ENCODE measurements at regions not wholly inside any gene's neighbourhood (a gene's known extent, or its start where the extent isn't known, plus 50 kb on each side); places are given as distances from the start of the nearest gene placed in this dataset.

DNA sequence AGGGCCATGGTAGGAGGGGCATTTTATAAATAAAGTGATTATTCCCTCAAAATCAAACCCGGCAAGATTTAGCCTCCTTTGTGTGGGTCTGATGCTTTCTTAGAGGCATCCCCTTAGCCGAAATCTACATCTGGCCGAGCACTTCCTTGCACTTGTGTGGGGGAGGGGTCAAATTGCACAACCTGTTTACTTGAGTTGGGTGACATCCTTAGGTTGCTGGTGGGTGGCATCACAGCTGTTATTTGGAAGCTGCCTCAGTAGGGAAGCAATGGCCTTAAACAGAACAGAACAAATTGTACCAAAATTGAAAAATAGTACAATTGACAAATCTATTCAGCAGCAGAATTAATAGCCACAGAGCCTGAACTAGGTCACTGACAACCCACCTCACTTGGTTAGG lies 546.1 kb downstream of the SNAPC1 start:
- DNase-seq (ENCODE audit: low spot score), result no peak
- TF ChIP-seq, protein P1, sequence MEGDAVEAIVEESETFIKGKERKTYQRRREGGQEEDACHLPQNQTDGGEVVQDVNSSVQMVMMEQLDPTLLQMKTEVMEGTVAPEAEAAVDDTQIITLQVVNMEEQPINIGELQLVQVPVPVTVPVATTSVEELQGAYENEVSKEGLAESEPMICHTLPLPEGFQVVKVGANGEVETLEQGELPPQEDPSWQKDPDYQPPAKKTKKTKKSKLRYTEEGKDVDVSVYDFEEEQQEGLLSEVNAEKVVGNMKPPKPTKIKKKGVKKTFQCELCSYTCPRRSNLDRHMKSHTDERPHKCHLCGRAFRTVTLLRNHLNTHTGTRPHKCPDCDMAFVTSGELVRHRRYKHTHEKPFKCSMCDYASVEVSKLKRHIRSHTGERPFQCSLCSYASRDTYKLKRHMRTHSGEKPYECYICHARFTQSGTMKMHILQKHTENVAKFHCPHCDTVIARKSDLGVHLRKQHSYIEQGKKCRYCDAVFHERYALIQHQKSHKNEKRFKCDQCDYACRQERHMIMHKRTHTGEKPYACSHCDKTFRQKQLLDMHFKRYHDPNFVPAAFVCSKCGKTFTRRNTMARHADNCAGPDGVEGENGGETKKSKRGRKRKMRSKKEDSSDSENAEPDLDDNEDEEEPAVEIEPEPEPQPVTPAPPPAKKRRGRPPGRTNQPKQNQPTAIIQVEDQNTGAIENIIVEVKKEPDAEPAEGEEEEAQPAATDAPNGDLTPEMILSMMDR (conservative IDR thresholded peaks at IDR 0.05; ENCODE audit: low read depth), result no peak
- ChIA-PET POLR2A (ENCODE audit: low non-redundant PET) (no interaction called here), CTCF (interaction anchor here (0.6 kb wide), 1 partner anchor 488 kb away, joined by 3 read pairs; no protein-coding TSS in a partner anchor)
- H3K27ac ChIP-seq, result no peak overlapping the region

DNA sequence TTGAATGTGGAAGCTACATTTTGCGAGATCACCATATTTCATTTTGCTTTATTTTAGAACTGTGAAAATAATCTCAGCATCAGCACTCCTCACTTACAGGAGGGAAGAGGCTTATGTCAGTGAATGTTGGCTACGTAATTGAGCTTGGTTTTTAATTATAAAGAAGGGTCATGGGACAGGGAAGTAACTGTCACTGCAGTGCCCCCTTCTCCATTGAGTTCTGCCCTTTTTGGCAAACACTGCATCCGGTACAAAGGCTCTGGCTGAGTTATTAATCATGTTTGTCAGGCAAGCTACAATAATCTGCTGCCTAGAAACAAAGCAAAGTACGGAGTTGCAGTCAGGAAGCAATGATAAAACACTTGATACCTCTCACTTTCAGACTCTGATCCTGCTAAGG lies 546.7 kb downstream of the SNAPC1 start:
- CTCF ChIA-PET, result no interaction called here
- H3K27ac ChIP-seq, result no peak overlapping the region
- no peak for DNase-seq (ENCODE audit: low spot score)
- TF ChIP-seq, protein P1 (conservative IDR thresholded peaks at IDR 0.05; ENCODE audit: low read depth), result no peak
- POLR2A ChIA-PET (ENCODE audit: low non-redundant PET), result no interaction called here

DNA sequence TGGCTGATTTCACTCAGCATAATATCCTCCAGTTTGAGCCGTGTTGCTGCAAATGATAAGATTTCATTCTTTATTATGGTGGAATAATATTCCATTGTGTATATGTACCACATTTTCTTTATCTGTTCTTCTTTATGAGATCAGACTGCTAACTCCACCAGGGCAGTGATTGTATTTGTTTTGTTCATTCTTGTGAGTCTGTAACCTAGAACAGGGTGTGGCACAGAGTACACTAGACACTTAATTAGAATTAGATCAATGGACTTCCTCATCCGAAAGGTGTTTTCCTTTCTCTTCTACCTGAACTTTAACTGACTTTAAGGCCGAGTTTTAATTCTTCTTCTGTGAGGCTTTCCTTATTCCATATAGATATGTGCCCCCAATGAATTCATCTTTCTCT lies 551.0 kb downstream of the SNAPC1 start:
- TF ChIP-seq, protein P1 (conservative IDR thresholded peaks at IDR 0.05; ENCODE audit: low read depth), result no peak
- CTCF ChIA-PET, result no interaction called here
- H3K27ac ChIP-seq, result no peak overlapping the region
- POLR2A ChIA-PET (ENCODE audit: low non-redundant PET), result no interaction called here
- no peak for DNase-seq (ENCODE audit: low spot score)

GRCh38 chr14:62314221-62314620 lies 552.0 kb downstream of the SNAPC1 start:
- H3K27ac ChIP-seq, result no peak overlapping the region
- ChIA-PET CTCF (interaction anchor here (0.6 to 0.7 kb wide), 2 partner anchors 60 to 469 kb away, joined by 4 to 5 read pairs; no protein-coding TSS in a partner anchor), POLR2A (ENCODE audit: low non-redundant PET) (no interaction called here)
- TF ChIP-seq, protein P1 (conservative IDR thresholded peaks at IDR 0.05; ENCODE audit: low read depth), result no peak
- no peak for DNase-seq (ENCODE audit: low spot score)

- POLR2A ChIA-PET (ENCODE audit: low non-redundant PET), result no interaction called here
- DNase-seq (ENCODE audit: low spot score), result no peak
- no peak overlapping the region for H3K27ac ChIP-seq
- CTCF ChIA-PET, result interaction anchor here (0.6 kb wide), 1 partner anchor 60 kb away, joined by 4 read pairs; no protein-coding TSS in a partner anchor
- TF ChIP-seq, protein P1 (conservative IDR thresholded peaks at IDR 0.05; ENCODE audit: low read depth), result no peak
Observed at GRCh38 chr14:62314871-62315270, 552.7 kb downstream of the SNAPC1 start.

- TF ChIP-seq, protein P1 (conservative IDR thresholded peaks at IDR 0.05; ENCODE audit: low read depth), result no peak
- ChIA-PET CTCF (no interaction called here), POLR2A (ENCODE audit: low non-redundant PET) (no interaction called here)
- DNase-seq (ENCODE audit: low spot score), result no peak
- H3K27ac ChIP-seq, result no peak overlapping the region
Observed at GRCh38 chr14:62315631-62316030, 553.4 kb downstream of the SNAPC1 start.

DNA sequence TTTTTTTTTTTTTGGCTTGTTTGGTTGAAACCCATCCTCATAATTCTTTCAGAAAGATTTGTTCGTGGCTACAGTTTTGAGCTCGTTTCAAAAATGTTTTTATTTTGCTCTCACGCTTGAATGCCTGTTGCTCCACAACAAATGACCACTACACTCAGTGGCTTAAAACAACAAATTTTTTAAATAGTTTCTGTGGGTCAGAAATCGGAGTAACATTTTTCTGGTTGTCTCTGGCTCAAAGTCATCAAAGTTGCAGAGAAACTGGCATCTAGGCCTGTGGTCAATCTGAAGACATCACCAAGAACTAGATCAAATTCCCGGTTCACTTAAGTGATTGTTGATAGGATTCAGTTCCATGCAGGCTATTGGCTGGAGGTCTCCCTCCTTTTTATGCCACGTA lies 560.0 kb downstream of the SNAPC1 start:
- ChIA-PET CTCF (interaction anchor here (0.7 kb wide), 1 partner anchor 1559 kb away, joined by 3 read pairs; no protein-coding TSS in a partner anchor), POLR2A (ENCODE audit: low non-redundant PET) (no interaction called here)
- TF ChIP-seq, protein P1 (conservative IDR thresholded peaks at IDR 0.05; ENCODE audit: low read depth), result no peak
- H3K27ac ChIP-seq, result no peak overlapping the region
- DNase-seq (ENCODE audit: low spot score), result no peak

Data from RWPE1 (cell line).